GM18508 (cell line): ENCODE measurements at regions not wholly inside any gene's neighbourhood (a gene's known extent, or its start where the extent isn't known, plus 50 kb on each side); places are given as distances from the start of the nearest gene placed in this dataset.

Source experiments
- ATAC-seq: cut with Tn5 transposase; IDR thresholded peaks from one replicate; pipeline ENCODE4 v1.9.1; 2021; ENCODE audit warnings: moderate number of reproducible peaks; ENCODE audit not compliant: insufficient read depth, unreplicated experiment

- ATAC-seq, result no peak
Measured at GRCh38 chr1:204736836-204737235, 51.3 kb upstream of the LRRN2 start.

- no peak for ATAC-seq
Measured at GRCh38 chr1:204738506-204738905, 53.0 kb upstream of the LRRN2 start.

GRCh38 chr1:204740354-204740753 is 54.8 kb upstream of the LRRN2 start:
- no peak for ATAC-seq

GRCh38 chr1:204741440-204741839 is 55.9 kb upstream of the LRRN2 start:
- ATAC-seq, result no peak

GRCh38 chr1:204742676-204743251 is 57.2 kb upstream of the LRRN2 start:
- ATAC-seq, result no peak

- ATAC-seq, result no peak
Measured at GRCh38 chr1:204744107-204744779, 58.7 kb upstream of the LRRN2 start.

- ATAC-seq, result no peak
Measured at GRCh38 chr1:204746838-204747442, 61.4 kb upstream of the LRRN2 start.

- ATAC-seq, result no peak
Measured at GRCh38 chr1:204751480-204751879, 65.9 kb upstream of the LRRN2 start.

- ATAC-seq, result no peak
Measured at GRCh38 chr1:204751883-204752687, 66.5 kb upstream of the LRRN2 start.

- ATAC-seq, result no peak
Measured at GRCh38 chr1:204752688-204753040, 67.1 kb upstream of the LRRN2 start.

GRCh38 chr1:204754821-204755220 is 69.3 kb upstream of the LRRN2 start:
- ATAC-seq, result no peak

- ATAC-seq, result no peak
Measured at GRCh38 chr1:204756349-204756748, 70.8 kb upstream of the LRRN2 start.

- ATAC-seq, result no peak
Measured at GRCh38 chr1:204756811-204757210, 71.3 kb upstream of the LRRN2 start.

GRCh38 chr1:204758601-204759000 is 73.1 kb upstream of the LRRN2 start:
- no peak for ATAC-seq

- ATAC-seq, result no peak
Measured at GRCh38 chr1:204760350-204760749, 74.8 kb upstream of the LRRN2 start.

GRCh38 chr1:204760757-204761156 is 75.2 kb upstream of the LRRN2 start:
- no peak for ATAC-seq

GRCh38 chr1:204763773-204764427 is 78.4 kb upstream of the LRRN2 start:
- ATAC-seq, result peak; percentile 63

GRCh38 chr1:204769997-204770396 is 84.5 kb upstream of the LRRN2 start:
- no peak for ATAC-seq

GRCh38 chr1:204771358-204771757 is 85.8 kb upstream of the LRRN2 start:
- no peak for ATAC-seq

- ATAC-seq, result no peak
Measured at GRCh38 chr1:204773246-204773645, 87.7 kb upstream of the LRRN2 start.

- no peak for ATAC-seq
Measured at GRCh38 chr1:204775546-204775945, 90.0 kb upstream of the LRRN2 start.
